ENCODE measurements at regions not wholly inside any gene's neighbourhood (a gene's known extent, or its start where the extent isn't known, plus 50 kb on each side); places are given as distances from the start of the nearest gene placed in this dataset.

- DNase-seq (ENCODE audit: low read depth), result no peak
- no peak for TF ChIP-seq CTCF (IDR thresholded peaks at IDR 0.05; ENCODE audit: insufficient read depth, low read depth, low read length, missing control alignments)
- no peak overlapping the region for H3K4me3 ChIP-seq (ENCODE audit: low read depth, low read length)
Observed at GRCh38 chr6:56386717-56387116, 139.3 kb upstream of the COL21A1 start.

GRCh38 chr6:56385981-56386593 is 138.7 kb upstream of the COL21A1 start:
- no peak for DNase-seq (ENCODE audit: low read depth)
- TF ChIP-seq CTCF (IDR thresholded peaks at IDR 0.05; ENCODE audit: insufficient read depth, low read depth, low read length, missing control alignments), result no peak
- no peak overlapping the region for H3K4me3 ChIP-seq (ENCODE audit: low read depth, low read length)

- TF ChIP-seq CTCF (IDR thresholded peaks at IDR 0.05; ENCODE audit: insufficient read depth, low read depth, low read length, missing control alignments), result no peak
- DNase-seq (ENCODE audit: low read depth), result no peak
- H3K4me3 ChIP-seq (ENCODE audit: low read depth, low read length), result no peak overlapping the region
Observed at GRCh38 chr6:56383160-56383559, 135.8 kb upstream of the COL21A1 start.

- no peak for TF ChIP-seq CTCF (IDR thresholded peaks at IDR 0.05; ENCODE audit: insufficient read depth, low read depth, low read length, missing control alignments)
Observed at GRCh38 chr6:56382416-56382940, 135.1 kb upstream of the COL21A1 start.

GRCh38 chr6:56381801-56382251 is 134.4 kb upstream of the COL21A1 start:
- no peak overlapping the region for H3K4me3 ChIP-seq (ENCODE audit: low read depth, low read length)
- TF ChIP-seq CTCF (IDR thresholded peaks at IDR 0.05; ENCODE audit: insufficient read depth, low read depth, low read length, missing control alignments), result no peak
- peak; percentile 8 for DNase-seq (ENCODE audit: low read depth)

More at GRCh38 chr6:56382416-56382940, 135.1 kb upstream of the COL21A1 start:
- H3K4me3 ChIP-seq (ENCODE audit: low read depth, low read length), result no peak overlapping the region
- DNase-seq (ENCODE audit: low read depth), result no peak

- TF ChIP-seq CTCF (IDR thresholded peaks at IDR 0.05; ENCODE audit: insufficient read depth, low read depth, low read length, missing control alignments), result no peak
- no peak overlapping the region for H3K4me3 ChIP-seq (ENCODE audit: low read depth, low read length)
- no peak for DNase-seq (ENCODE audit: low read depth)
Observed at GRCh38 chr6:56380476-56380875, 133.1 kb upstream of the COL21A1 start.

Data from GM12865 (cell line).